CD4-positive, alpha-beta T cell (primary cell): ENCODE measurements at regions not wholly inside any gene's neighbourhood (a gene's known extent, or its start where the extent isn't known, plus 50 kb on each side); places are given as distances from the start of the nearest gene placed in this dataset.

Source experiments
- ATAC-seq: fragments of 200-7000 bp; cut with Tn5 transposase; one replicate; pipeline ENCODE4 v1.10.0; 2022; ENCODE audit warnings: mild to moderate bottlenecking; ENCODE audit not compliant: poor library complexity
- CTCF ChIA-PET: fragments of 350-600 bp; sonication (Branson Sonifier 250); formaldehyde crosslinking; loops from one replicate; lab custom pipeline; 2021; ENCODE audit warnings: antibody characterized with exemption, inconsistent platforms; lab: Charles Lee
- POLR2A ChIA-PET: fragments of 350-600 bp; sonication (Branson Sonifier 250); formaldehyde crosslinking; loops from one replicate; lab custom pipeline; 2021; ENCODE audit warnings: antibody characterized with exemption, inconsistent platforms; lab: Charles Lee
- DNase-seq, 14 experiments: peaks; one replicate each; pipeline ENCODE4 v3.0.0-alpha.2; 2013 to 2020; ENCODE audit warnings: mixed read lengths in 2 of 14
- H3K27ac ChIP-seq, 2 donors: one replicate each; pipeline versions ENCODE4 v1.5.1 to v1.7.0; 2013; ENCODE audit warnings: low read length in 2 of 2, low read depth in 1 of 2, mild to moderate bottlenecking in 1 of 2
- H3K27me3 ChIP-seq, 2 experiments: 1 replicate in 1 of 2; 2 replicates in 1 of 2; pipeline versions ENCODE4 v1.6.1 to v1.7.0; 2013; ENCODE audit warnings: low read length in 2 of 2, control low read depth in 1 of 2, mild to moderate bottlenecking in 1 of 2, moderate library complexity in 1 of 2; ENCODE audit not compliant: insufficient read depth in 2 of 2, control insufficient read depth in 1 of 2
- H3K36me3 ChIP-seq: one replicate; pipeline ENCODE4 v1.6.1; 2013; ENCODE audit warnings: low read length, control low read depth; ENCODE audit not compliant: insufficient read depth
- H3K4me1 ChIP-seq: one replicate; pipeline ENCODE4 v1.6.1; 2013; ENCODE audit warnings: low read length, control low read depth; ENCODE audit not compliant: insufficient read depth
- H3K4me3 ChIP-seq: one replicate; pipeline ENCODE4 v1.5.1; 2013; ENCODE audit warnings: mild to moderate bottlenecking, low read length, moderate library complexity
- H3K9me3 ChIP-seq, 2 experiments: 1 replicate in 1 of 2; 2 replicates in 1 of 2; pipeline versions ENCODE4 v1.6.1 to v1.7.0; 2013; ENCODE audit warnings: low read length in 2 of 2, mild to moderate bottlenecking in 2 of 2, control low read depth in 1 of 2, moderate library complexity in 1 of 2; ENCODE audit not compliant: control insufficient read depth in 1 of 2, insufficient read depth in 1 of 2
- H3K27ac Mint-ChIP-seq: one replicate; pipeline ENCODE4 v1.8.0; 2020; ENCODE audit warnings: mixed read lengths
- H3K27me3 Mint-ChIP-seq: one replicate; pipeline ENCODE4 v1.8.0; 2021; ENCODE audit warnings: mixed read lengths
- H3K36me3 Mint-ChIP-seq: one replicate; pipeline ENCODE4 v1.8.0; 2021; ENCODE audit warnings: low read depth, mixed read lengths
- H3K4me1 Mint-ChIP-seq: one replicate; pipeline ENCODE4 v1.8.0; 2021; ENCODE audit warnings: low read depth, mixed read lengths
- H3K4me3 Mint-ChIP-seq: one replicate; pipeline ENCODE4 v1.8.0; 2020; ENCODE audit warnings: mild to moderate bottlenecking, mixed read lengths
- H3K9me3 Mint-ChIP-seq: one replicate; pipeline ENCODE4 v1.8.0; 2020; ENCODE audit warnings: mixed read lengths
- CTCF ChIP-seq: fragments of 200-600 bp; IDR thresholded peaks from one replicate; pipeline ENCODE4 v1.8.0; 2022; ENCODE audit warnings: antibody characterized with exemption, mild to moderate bottlenecking
- intact Hi-C, 2 experiments: fragments of 100-400 bp; cut with DNase I in 1 of 2; cut with micrococcal nuclease in 1 of 2; formaldehyde crosslinking; loops; one replicate each; pipeline versions ENCODE4 v1.15.1 to v1.9.0; 2023 to 2025; cut with DNase I, micrococcal nuclease

GRCh38 chr9:119838210-119838609 lies 469.0 kb upstream of the BRINP1 start:
- no peak overlapping the region for H3K27ac Mint-ChIP-seq
- ChIA-PET POLR2A (no interaction called here), CTCF (no interaction called here)
- TF ChIP-seq CTCF, result no peak
- H3K36me3 Mint-ChIP-seq, result no peaks in the 10 kb centered on the region
- Histone ChIP-seq H3K4me3 (no peak overlapping the region), H3K9me3 (peaks cover 0 to 18% of the 10 kb centered on the region in 2 experiments), H3K27me3 (no peaks in the 10 kb centered on the region), H3K4me1 (no peaks in the 10 kb centered on the region), H3K27ac (no peak overlapping the region), H3K36me3 (no peaks in the 10 kb centered on the region)
- ATAC-seq (no peak), DNase-seq (no peak)
- peaks cover 4% of the 10 kb centered on the region for H3K27me3 Mint-ChIP-seq
- H3K4me1 Mint-ChIP-seq, result no peaks in the 10 kb centered on the region
- no peak overlapping the region for H3K4me3 Mint-ChIP-seq
- intact Hi-C loops, result no loop called here
- H3K9me3 Mint-ChIP-seq, result peaks cover 8% of the 10 kb centered on the region

DNA sequence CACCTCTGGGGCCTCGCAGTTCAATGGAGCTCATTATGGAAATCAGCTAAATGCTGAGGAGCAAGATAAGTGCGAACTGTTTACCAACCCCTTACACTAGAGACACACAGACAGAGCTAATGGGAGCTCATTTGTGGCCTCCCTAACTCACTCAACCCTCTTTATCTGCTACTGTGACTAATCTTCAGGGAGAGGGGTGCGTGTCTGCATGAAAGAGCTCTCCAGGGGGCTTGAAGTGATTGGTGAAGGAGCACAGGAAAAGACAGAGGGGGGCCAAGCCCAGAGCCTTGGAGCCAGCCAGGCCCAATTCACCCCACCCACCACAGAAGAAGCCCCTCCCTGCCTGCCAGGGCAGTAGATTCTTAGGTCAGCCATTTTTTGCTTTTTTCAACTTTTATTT lies 466.8 kb upstream of the BRINP1 start:
- H3K9me3 Mint-ChIP-seq, result peaks cover 8% of the 10 kb centered on the region
- no peaks in the 10 kb centered on the region for H3K4me1 ChIP-seq
- no peak overlapping the region for H3K4me3 Mint-ChIP-seq
- H3K36me3 ChIP-seq, result no peaks in the 10 kb centered on the region
- peaks cover 0 to 18% of the 10 kb centered on the region in 2 experiments for H3K9me3 ChIP-seq
- no peak for TF ChIP-seq CTCF
- H3K27ac Mint-ChIP-seq, result no peak overlapping the region
- peaks cover 4% of the 10 kb centered on the region for H3K27me3 Mint-ChIP-seq
- no peak for DNase-seq
- no peak for ATAC-seq
- H3K4me1 Mint-ChIP-seq, result no peaks in the 10 kb centered on the region
- H3K27me3 ChIP-seq, result no peaks in the 10 kb centered on the region
- intact Hi-C loops, result no loop called here
- CTCF ChIA-PET, result no interaction called here
- no peaks in the 10 kb centered on the region for H3K36me3 Mint-ChIP-seq
- POLR2A ChIA-PET, result no interaction called here
- H3K27ac ChIP-seq, result no peak overlapping the region
- H3K4me3 ChIP-seq, result no peak overlapping the region

GRCh38 chr9:119834064-119834620 lies 464.9 kb upstream of the BRINP1 start:
- H3K9me3 Mint-ChIP-seq, result peaks cover 8% of the 10 kb centered on the region
- ATAC-seq, result no peak
- POLR2A ChIA-PET, result no interaction called here
- no peak overlapping the region for H3K4me3 Mint-ChIP-seq
- Histone ChIP-seq H3K4me3 (no peak overlapping the region), H3K27ac (no peak overlapping the region), H3K4me1 (no peaks in the 10 kb centered on the region), H3K9me3 (peaks cover 0 to 14% of the 10 kb centered on the region in 2 experiments), H3K27me3 (no peaks in the 10 kb centered on the region), H3K36me3 (no peaks in the 10 kb centered on the region)
- no peaks in the 10 kb centered on the region for H3K36me3 Mint-ChIP-seq
- TF ChIP-seq CTCF, result no peak
- H3K27me3 Mint-ChIP-seq, result peaks cover 4% of the 10 kb centered on the region
- no peaks in the 10 kb centered on the region for H3K4me1 Mint-ChIP-seq
- no peak overlapping the region for H3K27ac Mint-ChIP-seq
- intact Hi-C loops, result no loop called here
- DNase-seq, result no peak
- CTCF ChIA-PET, result no interaction called here
